GM12891 (cell line): ENCODE measurements at regions not wholly inside any gene's neighbourhood (a gene's known extent, or its start where the extent isn't known, plus 50 kb on each side); places are given as distances from the start of the nearest gene placed in this dataset.

Experiments
- PAX5 ChIP-seq: IDR thresholded peaks from 2 replicates; pipeline ENCODE4 v1.6.1; 2011; ENCODE audit warnings: low read length, moderate library complexity, mild to moderate bottlenecking; ENCODE audit not compliant: insufficient read depth, severe bottlenecking
- POLR2A ChIP-seq: IDR thresholded peaks from 2 replicates; pipeline ENCODE4 v1.6.1; 2011; ENCODE audit warnings: low read depth, low read length, control low read depth
- POLR2AphosphoS5 ChIP-seq: IDR thresholded peaks from 2 replicates; pipeline ENCODE4 v1.6.1; 2011; ENCODE audit warnings: low read depth, low read length, control low read depth
- SPI1 ChIP-seq: IDR thresholded peaks from 2 replicates; pipeline ENCODE4 v1.6.1; 2011; ENCODE audit warnings: low read depth, low read length, control low read depth
- TAF1 ChIP-seq: IDR thresholded peaks from 2 replicates; pipeline ENCODE4 v1.6.1; 2011; ENCODE audit warnings: low read depth, low read length, control low read depth

DNA sequence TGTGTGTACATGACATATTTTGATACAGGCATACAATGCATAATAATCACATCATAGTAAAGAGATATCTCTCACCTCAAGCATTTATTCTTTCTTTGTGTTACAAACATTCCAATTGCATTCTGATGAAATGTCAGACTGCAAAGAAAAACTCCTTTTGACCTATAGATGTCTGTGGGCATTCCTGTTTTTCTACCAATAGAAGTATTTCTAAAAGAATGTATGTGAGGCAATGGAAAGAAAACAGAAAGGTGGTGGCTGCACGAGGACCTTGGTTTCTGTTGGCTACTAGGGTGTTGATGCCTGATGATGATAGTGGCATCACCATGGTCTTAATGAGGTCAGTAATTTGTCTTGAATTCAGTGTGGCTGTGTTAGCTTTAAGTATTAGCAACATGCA is 137.0 kb upstream of the ANO3 start:
- no peak for TF ChIP-seq POLR2A
- TF ChIP-seq POLR2AphosphoS5, result no peak
- TF ChIP-seq TAF1, result no peak
- no peak for TF ChIP-seq SPI1
- no peak for TF ChIP-seq PAX5
